GM12878 (cell line): ENCODE measurements at regions not wholly inside any gene's neighbourhood (a gene's known extent, or its start where the extent isn't known, plus 50 kb on each side); places are given as distances from the start of the nearest gene placed in this dataset.

ENCODE experiments used
- ATAC-seq: fragments of 200-7000 bp; cut with Tn5 transposase; 3 replicates; pipeline ENCODE4 v1.9.1; 2020; ENCODE audit warnings: mild to moderate bottlenecking, moderate library complexity
- BruUV-seq: library from RNA; stranded (reverse); fragments of 400-500 nt; replicated peaks from 2 replicates; lab custom pipeline; 2021; lab: Mats Ljungman, UMichigan
- CTCF ChIA-PET: fragments of 300-600 bp; sonication (Branson Sonifier 250); formaldehyde crosslinking; extraction: SDS; loops from one replicate; lab custom pipeline; 2021; ENCODE audit warnings: inconsistent platforms; lab: Yijun Ruan, JAX
- POLR2A ChIA-PET: fragments of 350-600 bp; formaldehyde crosslinking; extraction: SDS; loops from one replicate; lab custom pipeline; 2021; ENCODE audit warnings: inconsistent platforms; lab: Charles Lee
- RAD21 ChIA-PET: fragments of 300-600 bp; sonication (Branson Sonifier 250); formaldehyde crosslinking; loops from one replicate; lab custom pipeline; 2023; ENCODE audit warnings: antibody characterized with exemption; ENCODE audit not compliant: unreplicated experiment; lab: Charles Lee
- SMC1A ChIA-PET: fragments of 300-600 bp; sonication (Branson Sonifier 250); formaldehyde crosslinking; loops from one replicate; lab custom pipeline; 2023; ENCODE audit not compliant: unreplicated experiment, uncharacterized antibody; lab: Charles Lee
- DNase-seq: peaks from one replicate; pipeline ENCODE4 v3.0.0-alpha.2; 2011; ENCODE audit warnings: low read depth, low spot score
- FAIRE-seq: peaks from 3 replicates; lab custom pipeline; 2011; peaks lifted over from hg19 to GRCh38; lab: Jason Lieb, UNC
- H2AFZ ChIP-seq: 2 replicates; pipeline ENCODE4 v1.6.0; 2011; ENCODE audit warnings: low read depth, low read length, control low read depth; ENCODE audit not compliant: control insufficient read depth
- H3K27ac ChIP-seq: 2 replicates; pipeline ENCODE4 v1.5.1; 2011; ENCODE audit warnings: control low read depth; ENCODE audit not compliant: control insufficient read depth, insufficient read depth
- H3K27me3 ChIP-seq, 2 experiments: replicated peaks in 1 of 2; 2 replicates each; pipeline versions ENCODE4 v1.6.0 to v1.6.1; 2011; ENCODE audit warnings: low read length in 1 of 2; ENCODE audit not compliant: control insufficient read depth in 2 of 2, insufficient read depth in 2 of 2
- H3K36me3 ChIP-seq, 2 experiments: 2 replicates each; pipeline ENCODE4 v1.5.1; 2011; ENCODE audit warnings: low read length in 1 of 2; ENCODE audit not compliant: control insufficient read depth in 2 of 2, insufficient read depth in 2 of 2
- H3K4me1 ChIP-seq: 2 replicates; pipeline ENCODE4 v1.6.1; 2011; ENCODE audit warnings: mild to moderate bottlenecking, low read length, moderate library complexity, mixed read lengths; ENCODE audit not compliant: control insufficient read depth, insufficient read depth
- H3K4me2 ChIP-seq: 2 replicates; pipeline ENCODE4 v1.6.0; 2011; ENCODE audit warnings: control low read depth; ENCODE audit not compliant: control insufficient read depth, insufficient read depth
- H3K4me3 ChIP-seq: fragments of 200-600 bp; sonication (generic); 2 replicates; pipeline ENCODE4 v1.5.1; 2016
- H3K79me2 ChIP-seq: 2 replicates; pipeline ENCODE4 v1.6.0; 2011; ENCODE audit warnings: low read length; ENCODE audit not compliant: control insufficient read depth, insufficient read depth
- H3K9ac ChIP-seq: 2 replicates; pipeline ENCODE4 v1.8.0; 2011; ENCODE audit warnings: low read length, control low read depth, mixed read lengths; ENCODE audit not compliant: control insufficient read depth, insufficient read depth
- H3K9me3 ChIP-seq: replicated peaks from 3 replicates; pipeline ENCODE4 v1.5.1; 2011; ENCODE audit warnings: mild to moderate bottlenecking, low read length; ENCODE audit not compliant: control insufficient read depth, insufficient read depth
- H4K20me1 ChIP-seq: 2 replicates; pipeline ENCODE4 v1.6.0; 2011; ENCODE audit not compliant: control insufficient read depth, insufficient read depth
- ESRRA ChIP-seq: IDR thresholded peaks from 2 replicates; pipeline ENCODE4 v1.6.1; 2012; ENCODE audit warnings: mild to moderate bottlenecking, low read length, improper control_type of control experiment
- FOS ChIP-seq: IDR thresholded peaks from 3 replicates; pipeline ENCODE4 v1.6.1; 2011; ENCODE audit warnings: borderline replicate concordance; ENCODE audit not compliant: insufficient read length; ENCODE audit errors: extremely low read depth
- HDGF ChIP-seq: fragments of 450-650 bp; IDR thresholded peaks from 2 replicates; pipeline ENCODE4 v1.6.1; 2016; ENCODE audit warnings: antibody characterized with exemption
- IKZF2 ChIP-seq, 2 experiments: fragments of 450-650 bp; IDR thresholded peaks; 2 replicates each; pipeline ENCODE4 v1.6.1; 2017; ENCODE audit warnings: mild to moderate bottlenecking in 2 of 2, moderate library complexity in 2 of 2
- JUNB ChIP-seq: IDR thresholded peaks from 2 replicates; pipeline ENCODE4 v1.6.1; 2016; ENCODE audit warnings: antibody characterized with exemption, mild to moderate bottlenecking
- KAT2A ChIP-seq: conservative IDR thresholded peaks from 2 replicates; pipeline ENCODE4 v1.6.1; 2011; ENCODE audit warnings: low read depth, low read length; ENCODE audit not compliant: control insufficient read depth
- MEF2B ChIP-seq: fragments of 450-650 bp; IDR thresholded peaks from 2 replicates; pipeline ENCODE4 v1.6.1; 2018; ENCODE audit warnings: mild to moderate bottlenecking, moderate library complexity; ENCODE audit not compliant: partially characterized antibody, poor library complexity, severe bottlenecking
- NFYA ChIP-seq: IDR thresholded peaks from 2 replicates; pipeline ENCODE4 v1.6.1; 2011; ENCODE audit warnings: low read depth, mild to moderate bottlenecking, low read length, improper control_type of control experiment, borderline replicate concordance
- SP1 ChIP-seq: IDR thresholded peaks from one replicate; pipeline ENCODE4 v1.6.1; 2011; ENCODE audit warnings: low read depth, low read length
- TCF12 ChIP-seq: IDR thresholded peaks from 2 replicates; pipeline ENCODE4 v1.6.1; 2011; ENCODE audit warnings: low read depth, mild to moderate bottlenecking, low read length
- WRNIP1 ChIP-seq: IDR thresholded peaks from 2 replicates; pipeline ENCODE4 v1.6.1; 2011; ENCODE audit warnings: low read depth, low read length, improper control_type of control experiment, borderline replicate concordance
- in situ Hi-C: fragments of 300-500 bp; cut with MboI; formaldehyde crosslinking; loops from 9 replicates; pipeline ENCODE4 v1.14.3; 2018; ENCODE audit warnings: mixed read lengths
- intact Hi-C: fragments of 100-400 bp; cut with micrococcal nuclease; formaldehyde crosslinking; loops from one replicate; pipeline ENCODE4 v1.14.2; 2022; ENCODE audit not compliant: unreplicated experiment
- TF ChIP-seq, protein P1 (sequence below): IDR thresholded peaks from 2 replicates; pipeline ENCODE4 v1.6.1; 2011; ENCODE audit warnings: low read depth, mild to moderate bottlenecking, low read length, moderate library complexity, borderline replicate concordance; ENCODE audit errors: extremely low read depth
- TF ChIP-seq, protein P2 (sequence below): fragments of 450-650 bp; conservative IDR thresholded peaks from 2 replicates; pipeline ENCODE4 v1.6.1; 2017; ENCODE audit warnings: mild to moderate bottlenecking, moderate library complexity
- TF ChIP-seq, protein P3 (sequence below): fragments of 450-650 bp; formaldehyde crosslinking; IDR thresholded peaks from 2 replicates; pipeline ENCODE4 v1.4.0; 2020; ENCODE audit warnings: mild to moderate bottlenecking, moderate library complexity
- TF ChIP-seq, protein P4 (sequence below): fragments of 450-650 bp; IDR thresholded peaks from 2 replicates; pipeline ENCODE4 v1.6.1; 2017; ENCODE audit warnings: mild to moderate bottlenecking, moderate library complexity

DNA sequence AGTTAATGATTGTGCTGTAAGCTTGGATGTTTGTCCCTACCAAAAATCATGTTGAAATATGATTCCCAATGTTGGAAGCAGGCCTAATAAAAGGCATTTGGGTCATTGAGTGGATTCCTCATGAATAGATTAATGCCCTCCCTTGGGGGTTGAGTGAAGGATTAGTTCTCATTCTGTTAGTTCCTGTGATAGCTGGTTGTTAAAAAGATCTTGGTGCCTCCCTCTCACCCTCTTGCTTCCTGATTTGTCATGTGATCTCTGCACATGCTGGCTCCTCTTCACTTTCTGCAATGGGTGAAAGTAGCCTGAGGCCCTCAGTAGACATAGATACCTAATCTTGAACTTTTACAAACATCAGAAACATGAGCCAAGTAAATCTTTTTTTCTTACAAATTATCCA lies 115.6 kb upstream of the HCRTR2 start:
- H4K20me1 ChIP-seq: no peaks in the 10 kb centered on the region
- H3K27ac ChIP-seq: no peak overlapping the region
- no peak overlapping the region for H3K4me2 ChIP-seq
- SMC1A ChIA-PET: no interaction called here
- ATAC-seq (no peak), FAIRE-seq (no peak), DNase-seq (no peak)
- no peak overlapping the region for H2AFZ ChIP-seq
- H3K9me3 ChIP-seq: no peaks in the 10 kb centered on the region
- no TSS peak for BruUV-seq
- no peaks in the 10 kb centered on the region for H3K27me3 ChIP-seq
- RAD21 ChIA-PET: no interaction called here
- H3K36me3 ChIP-seq: no peaks in the 10 kb centered on the region
- no peaks in the 10 kb centered on the region for H3K79me2 ChIP-seq
- POLR2A ChIA-PET: no interaction called here
- no peak overlapping the region for H3K4me3 ChIP-seq
- intact Hi-C loops: no loop called here
- in situ Hi-C loops: no loop called here
- CTCF ChIA-PET: no interaction called here
- no peaks in the 10 kb centered on the region for H3K4me1 ChIP-seq
- H3K9ac ChIP-seq: no peak overlapping the region
- no peak for TF ChIP-seq JUNB
- no peak for TF ChIP-seq TCF12
- no peak for TF ChIP-seq KAT2A
- TF ChIP-seq MEF2B: no peak
- TF ChIP-seq, protein P1, sequence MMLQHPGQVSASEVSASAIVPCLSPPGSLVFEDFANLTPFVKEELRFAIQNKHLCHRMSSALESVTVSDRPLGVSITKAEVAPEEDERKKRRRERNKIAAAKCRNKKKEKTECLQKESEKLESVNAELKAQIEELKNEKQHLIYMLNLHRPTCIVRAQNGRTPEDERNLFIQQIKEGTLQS: no peak
- no peak for TF ChIP-seq FOS
- no peak for TF ChIP-seq WRNIP1
- no peak for TF ChIP-seq ESRRA
- TF ChIP-seq, protein P2, sequence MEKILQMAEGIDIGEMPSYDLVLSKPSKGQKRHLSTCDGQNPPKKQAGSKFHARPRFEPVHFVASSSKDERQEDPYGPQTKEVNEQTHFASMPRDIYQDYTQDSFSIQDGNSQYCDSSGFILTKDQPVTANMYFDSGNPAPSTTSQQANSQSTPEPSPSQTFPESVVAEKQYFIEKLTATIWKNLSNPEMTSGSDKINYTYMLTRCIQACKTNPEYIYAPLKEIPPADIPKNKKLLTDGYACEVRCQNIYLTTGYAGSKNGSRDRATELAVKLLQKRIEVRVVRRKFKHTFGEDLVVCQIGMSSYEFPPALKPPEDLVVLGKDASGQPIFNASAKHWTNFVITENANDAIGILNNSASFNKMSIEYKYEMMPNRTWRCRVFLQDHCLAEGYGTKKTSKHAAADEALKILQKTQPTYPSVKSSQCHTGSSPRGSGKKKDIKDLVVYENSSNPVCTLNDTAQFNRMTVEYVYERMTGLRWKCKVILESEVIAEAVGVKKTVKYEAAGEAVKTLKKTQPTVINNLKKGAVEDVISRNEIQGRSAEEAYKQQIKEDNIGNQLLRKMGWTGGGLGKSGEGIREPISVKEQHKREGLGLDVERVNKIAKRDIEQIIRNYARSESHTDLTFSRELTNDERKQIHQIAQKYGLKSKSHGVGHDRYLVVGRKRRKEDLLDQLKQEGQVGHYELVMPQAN: no peak
- TF ChIP-seq HDGF: no peak
- no peak for TF ChIP-seq IKZF2 (IDR thresholded peaks at IDR 0.05)
- TF ChIP-seq SP1: no peak
- TF ChIP-seq, protein P3, sequence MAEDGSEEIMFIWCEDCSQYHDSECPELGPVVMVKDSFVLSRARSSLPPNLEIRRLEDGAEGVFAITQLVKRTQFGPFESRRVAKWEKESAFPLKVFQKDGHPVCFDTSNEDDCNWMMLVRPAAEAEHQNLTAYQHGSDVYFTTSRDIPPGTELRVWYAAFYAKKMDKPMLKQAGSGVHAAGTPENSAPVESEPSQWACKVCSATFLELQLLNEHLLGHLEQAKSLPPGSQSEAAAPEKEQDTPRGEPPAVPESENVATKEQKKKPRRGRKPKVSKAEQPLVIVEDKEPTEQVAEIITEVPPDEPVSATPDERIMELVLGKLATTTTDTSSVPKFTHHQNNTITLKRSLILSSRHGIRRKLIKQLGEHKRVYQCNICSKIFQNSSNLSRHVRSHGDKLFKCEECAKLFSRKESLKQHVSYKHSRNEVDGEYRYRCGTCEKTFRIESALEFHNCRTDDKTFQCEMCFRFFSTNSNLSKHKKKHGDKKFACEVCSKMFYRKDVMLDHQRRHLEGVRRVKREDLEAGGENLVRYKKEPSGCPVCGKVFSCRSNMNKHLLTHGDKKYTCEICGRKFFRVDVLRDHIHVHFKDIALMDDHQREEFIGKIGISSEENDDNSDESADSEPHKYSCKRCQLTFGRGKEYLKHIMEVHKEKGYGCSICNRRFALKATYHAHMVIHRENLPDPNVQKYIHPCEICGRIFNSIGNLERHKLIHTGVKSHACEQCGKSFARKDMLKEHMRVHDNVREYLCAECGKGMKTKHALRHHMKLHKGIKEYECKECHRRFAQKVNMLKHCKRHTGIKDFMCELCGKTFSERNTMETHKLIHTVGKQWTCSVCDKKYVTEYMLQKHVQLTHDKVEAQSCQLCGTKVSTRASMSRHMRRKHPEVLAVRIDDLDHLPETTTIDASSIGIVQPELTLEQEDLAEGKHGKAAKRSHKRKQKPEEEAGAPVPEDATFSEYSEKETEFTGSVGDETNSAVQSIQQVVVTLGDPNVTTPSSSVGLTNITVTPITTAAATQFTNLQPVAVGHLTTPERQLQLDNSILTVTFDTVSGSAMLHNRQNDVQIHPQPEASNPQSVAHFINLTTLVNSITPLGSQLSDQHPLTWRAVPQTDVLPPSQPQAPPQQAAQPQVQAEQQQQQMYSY (CRISPR knock-in tag): no peak
- no peak for TF ChIP-seq NFYA
- TF ChIP-seq, protein P4, sequence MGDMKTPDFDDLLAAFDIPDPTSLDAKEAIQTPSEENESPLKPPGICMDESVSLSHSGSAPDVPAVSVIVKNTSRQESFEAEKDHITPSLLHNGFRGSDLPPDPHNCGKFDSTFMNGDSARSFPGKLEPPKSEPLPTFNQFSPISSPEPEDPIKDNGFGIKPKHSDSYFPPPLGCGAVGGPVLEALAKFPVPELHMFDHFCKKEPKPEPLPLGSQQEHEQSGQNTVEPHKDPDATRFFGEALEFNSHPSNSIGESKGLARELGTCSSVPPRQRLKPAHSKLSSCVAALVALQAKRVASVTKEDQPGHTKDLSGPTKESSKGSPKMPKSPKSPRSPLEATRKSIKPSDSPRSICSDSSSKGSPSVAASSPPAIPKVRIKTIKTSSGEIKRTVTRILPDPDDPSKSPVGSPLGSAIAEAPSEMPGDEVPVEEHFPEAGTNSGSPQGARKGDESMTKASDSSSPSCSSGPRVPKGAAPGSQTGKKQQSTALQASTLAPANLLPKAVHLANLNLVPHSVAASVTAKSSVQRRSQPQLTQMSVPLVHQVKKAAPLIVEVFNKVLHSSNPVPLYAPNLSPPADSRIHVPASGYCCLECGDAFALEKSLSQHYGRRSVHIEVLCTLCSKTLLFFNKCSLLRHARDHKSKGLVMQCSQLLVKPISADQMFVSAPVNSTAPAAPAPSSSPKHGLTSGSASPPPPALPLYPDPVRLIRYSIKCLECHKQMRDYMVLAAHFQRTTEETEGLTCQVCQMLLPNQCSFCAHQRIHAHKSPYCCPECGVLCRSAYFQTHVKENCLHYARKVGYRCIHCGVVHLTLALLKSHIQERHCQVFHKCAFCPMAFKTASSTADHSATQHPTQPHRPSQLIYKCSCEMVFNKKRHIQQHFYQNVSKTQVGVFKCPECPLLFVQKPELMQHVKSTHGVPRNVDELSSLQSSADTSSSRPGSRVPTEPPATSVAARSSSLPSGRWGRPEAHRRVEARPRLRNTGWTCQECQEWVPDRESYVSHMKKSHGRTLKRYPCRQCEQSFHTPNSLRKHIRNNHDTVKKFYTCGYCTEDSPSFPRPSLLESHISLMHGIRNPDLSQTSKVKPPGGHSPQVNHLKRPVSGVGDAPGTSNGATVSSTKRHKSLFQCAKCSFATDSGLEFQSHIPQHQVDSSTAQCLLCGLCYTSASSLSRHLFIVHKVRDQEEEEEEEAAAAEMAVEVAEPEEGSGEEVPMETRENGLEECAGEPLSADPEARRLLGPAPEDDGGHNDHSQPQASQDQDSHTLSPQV: no peak
